WTC11 (cell line): ENCODE measurements at regions not wholly inside any gene's neighbourhood (a gene's known extent, or its start where the extent isn't known, plus 50 kb on each side); places are given as distances from the start of the nearest gene placed in this dataset.

Source experiments
- ATAC-seq: fragments of 200-7000 bp; cut with Tn5 transposase; 2 replicates; pipeline ENCODE4 v1.10.0; 2021; ENCODE audit warnings: mild to moderate bottlenecking, moderate library complexity
- CTCF ChIA-PET: fragments of 300-600 bp; sonication (Branson Sonifier 250); formaldehyde crosslinking; loops from one replicate; lab custom pipeline; 2021; ENCODE audit warnings: antibody characterized with exemption; lab: Charles Lee
- POLR2A ChIA-PET: fragments of 350-600 bp; sonication (Branson Sonifier 250); formaldehyde crosslinking; loops from one replicate; lab custom pipeline; 2021; ENCODE audit warnings: antibody characterized with exemption; lab: Charles Lee
- DNase-seq: peaks from one replicate; pipeline ENCODE4 v3.0.0; 2021; ENCODE audit warnings: low spot score
- H3K27ac Mint-ChIP-seq: 2 replicates; pipeline ENCODE4 v1.8.0; 2021; ENCODE audit warnings: mixed read lengths
- H3K27me3 Mint-ChIP-seq: 2 replicates; pipeline ENCODE4 v1.8.0; 2021; ENCODE audit warnings: low read depth, mild to moderate bottlenecking, moderate library complexity, mixed read lengths
- H3K36me3 Mint-ChIP-seq: 2 replicates; pipeline ENCODE4 v1.8.0; 2021; ENCODE audit warnings: mixed read lengths
- H3K4me1 Mint-ChIP-seq: 2 replicates; pipeline ENCODE4 v1.8.0; 2022; ENCODE audit warnings: mixed read lengths
- H3K4me3 Mint-ChIP-seq: 2 replicates; pipeline ENCODE4 v1.8.0; 2021; ENCODE audit warnings: mild to moderate bottlenecking, moderate library complexity, mixed read lengths
- H3K9me3 Mint-ChIP-seq: 2 replicates; pipeline ENCODE4 v1.8.0; 2021; ENCODE audit warnings: mixed read lengths
- ARID4B ChIP-seq: sonication (generic); formaldehyde crosslinking; IDR thresholded peaks from 2 replicates; pipeline ENCODE4 v1.8.0; 2023; ENCODE audit warnings: missing genetic modification reagents, mild to moderate bottlenecking, borderline replicate concordance
- ATF3 ChIP-seq: sonication (generic); formaldehyde crosslinking; conservative IDR thresholded peaks from 2 replicates; pipeline ENCODE4 v1.8.1; 2022; ENCODE audit warnings: mild to moderate bottlenecking, missing genetic modification reagents
- CBFB ChIP-seq: sonication (generic); formaldehyde crosslinking; IDR thresholded peaks from 2 replicates; pipeline ENCODE4 v1.8.1; 2022; ENCODE audit warnings: mild to moderate bottlenecking, low read depth, missing genetic modification reagents
- E2F1 ChIP-seq: sonication (generic); formaldehyde crosslinking; IDR thresholded peaks from 2 replicates; pipeline ENCODE4 v1.8.0; 2022; ENCODE audit warnings: mild to moderate bottlenecking, missing genetic modification reagents
- EMX1 ChIP-seq: fragments of 250-450 bp; sonication (Bioruptor Pico); IDR thresholded peaks from 2 replicates; pipeline ENCODE4 v1.8.0; 2021; ENCODE audit warnings: mild to moderate bottlenecking
- IRF2 ChIP-seq: sonication (generic); formaldehyde crosslinking; IDR thresholded peaks from 2 replicates; pipeline ENCODE4 v1.8.0; 2022; ENCODE audit warnings: low read depth, missing genetic modification reagents, borderline replicate concordance
- JAZF1 ChIP-seq: fragments of 250-450 bp; sonication (Bioruptor Pico); IDR thresholded peaks from 2 replicates; pipeline ENCODE4 v1.9.0; 2021; ENCODE audit warnings: moderate library complexity, mild to moderate bottlenecking, inconsistent platforms
- KAT7 ChIP-seq: sonication (generic); formaldehyde crosslinking; IDR thresholded peaks from 2 replicates; pipeline ENCODE4 v1.8.1; 2023; ENCODE audit warnings: missing genetic modification reagents, mild to moderate bottlenecking, borderline replicate concordance
- PRDM15 ChIP-seq: sonication (generic); formaldehyde crosslinking; IDR thresholded peaks from 2 replicates; pipeline ENCODE4 v1.8.0; 2022; ENCODE audit warnings: missing genetic modification reagents
- SP1 ChIP-seq: sonication (generic); formaldehyde crosslinking; conservative IDR thresholded peaks from 2 replicates; pipeline ENCODE4 v1.8.1; 2022; ENCODE audit warnings: missing genetic modification reagents
- ZBTB21 ChIP-seq: sonication (generic); formaldehyde crosslinking; IDR thresholded peaks from 2 replicates; pipeline ENCODE4 v1.8.1; 2023; ENCODE audit warnings: mild to moderate bottlenecking, missing genetic modification reagents, borderline replicate concordance
- ZNF671 ChIP-seq: fragments of 250-450 bp; sonication (Bioruptor Pico); IDR thresholded peaks from 2 replicates; pipeline ENCODE4 v1.8.0; 2021; ENCODE audit warnings: mild to moderate bottlenecking
- TF ChIP-seq, protein P1 (sequence below): sonication (generic); formaldehyde crosslinking; IDR thresholded peaks from 2 replicates; pipeline ENCODE4 v1.8.0; 2022; ENCODE audit warnings: mild to moderate bottlenecking, missing genetic modification reagents
- TF ChIP-seq, protein P2 (sequence below): sonication (generic); formaldehyde crosslinking; IDR thresholded peaks from 2 replicates; pipeline ENCODE4 v1.8.0; 2023; ENCODE audit warnings: missing genetic modification reagents

- H3K4me3 Mint-ChIP-seq, result no peak overlapping the region
- peaks cover 19% of the 10 kb centered on the region for H3K9me3 Mint-ChIP-seq
- no peak for ATAC-seq
- CTCF ChIA-PET, result interaction anchor here (4.5 kb wide), 1 partner anchor 187 kb away, joined by 13 read pairs; no protein-coding TSS in a partner anchor
- POLR2A ChIA-PET, result interaction anchor here (0.6 kb wide), 1 partner anchor 54 kb away, joined by 3 read pairs; no protein-coding TSS in a partner anchor
- H3K27me3 Mint-ChIP-seq, result no peaks in the 10 kb centered on the region; the same call in 1 of the 2 replicates
- no peak overlapping the region for H3K27ac Mint-ChIP-seq
- TF ChIP-seq EMX1 (CRISPR knock-in tag), result no peak
- no peak for TF ChIP-seq CBFB (CRISPR knock-in tag)
- TF ChIP-seq KAT7 (CRISPR knock-in tag), result no peak
- no peak for TF ChIP-seq ZNF671 (CRISPR knock-in tag)
- no peak for TF ChIP-seq ATF3
- no peak for TF ChIP-seq IRF2 (CRISPR knock-in tag)
- no peak for TF ChIP-seq E2F1 (CRISPR knock-in tag)
- TF ChIP-seq PRDM15 (CRISPR knock-in tag), result no peak
- TF ChIP-seq ZBTB21, result no peak
- TF ChIP-seq, protein P1, sequence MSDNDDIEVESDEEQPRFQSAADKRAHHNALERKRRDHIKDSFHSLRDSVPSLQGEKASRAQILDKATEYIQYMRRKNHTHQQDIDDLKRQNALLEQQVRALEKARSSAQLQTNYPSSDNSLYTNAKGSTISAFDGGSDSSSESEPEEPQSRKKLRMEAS (CRISPR knock-in tag), result no peak
- no peak for TF ChIP-seq JAZF1 (CRISPR knock-in tag)
- TF ChIP-seq, protein P2, sequence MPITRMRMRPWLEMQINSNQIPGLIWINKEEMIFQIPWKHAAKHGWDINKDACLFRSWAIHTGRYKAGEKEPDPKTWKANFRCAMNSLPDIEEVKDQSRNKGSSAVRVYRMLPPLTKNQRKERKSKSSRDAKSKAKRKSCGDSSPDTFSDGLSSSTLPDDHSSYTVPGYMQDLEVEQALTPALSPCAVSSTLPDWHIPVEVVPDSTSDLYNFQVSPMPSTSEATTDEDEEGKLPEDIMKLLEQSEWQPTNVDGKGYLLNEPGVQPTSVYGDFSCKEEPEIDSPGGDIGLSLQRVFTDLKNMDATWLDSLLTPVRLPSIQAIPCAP, result no peak
- no peak for TF ChIP-seq SP1 (CRISPR knock-in tag)
- TF ChIP-seq ARID4B (CRISPR knock-in tag), result no peak
- TF ChIP-seq, all 79 proteins: peak for 0
- Mint-ChIP-seq H3K4me1 (peaks cover 35% of the 10 kb centered on the region), H3K36me3 (peaks cover 11% of the 10 kb centered on the region; the same call in 1 of the 2 replicates)
- DNase-seq, result no peak
Observed at GRCh38 chr14:61939776-61940175, 177.6 kb downstream of the SNAPC1 start.
